GM19395 (cell line): ENCODE measurements at regions not wholly inside any gene's neighbourhood (a gene's known extent, or its start where the extent isn't known, plus 50 kb on each side); places are given as distances from the start of the nearest gene placed in this dataset.
"Not testable (repeated sequence)": the region's sequence is repeated elsewhere in the genome, so short reads cannot be mapped to it uniquely, and the experiment has no call there.

ENCODE experiments used
- ATAC-seq: cut with Tn5 transposase; IDR thresholded peaks from one replicate; pipeline ENCODE4 v1.9.1; 2021; ENCODE audit warnings: mild to moderate bottlenecking, moderate library complexity; ENCODE audit not compliant: unreplicated experiment

DNA sequence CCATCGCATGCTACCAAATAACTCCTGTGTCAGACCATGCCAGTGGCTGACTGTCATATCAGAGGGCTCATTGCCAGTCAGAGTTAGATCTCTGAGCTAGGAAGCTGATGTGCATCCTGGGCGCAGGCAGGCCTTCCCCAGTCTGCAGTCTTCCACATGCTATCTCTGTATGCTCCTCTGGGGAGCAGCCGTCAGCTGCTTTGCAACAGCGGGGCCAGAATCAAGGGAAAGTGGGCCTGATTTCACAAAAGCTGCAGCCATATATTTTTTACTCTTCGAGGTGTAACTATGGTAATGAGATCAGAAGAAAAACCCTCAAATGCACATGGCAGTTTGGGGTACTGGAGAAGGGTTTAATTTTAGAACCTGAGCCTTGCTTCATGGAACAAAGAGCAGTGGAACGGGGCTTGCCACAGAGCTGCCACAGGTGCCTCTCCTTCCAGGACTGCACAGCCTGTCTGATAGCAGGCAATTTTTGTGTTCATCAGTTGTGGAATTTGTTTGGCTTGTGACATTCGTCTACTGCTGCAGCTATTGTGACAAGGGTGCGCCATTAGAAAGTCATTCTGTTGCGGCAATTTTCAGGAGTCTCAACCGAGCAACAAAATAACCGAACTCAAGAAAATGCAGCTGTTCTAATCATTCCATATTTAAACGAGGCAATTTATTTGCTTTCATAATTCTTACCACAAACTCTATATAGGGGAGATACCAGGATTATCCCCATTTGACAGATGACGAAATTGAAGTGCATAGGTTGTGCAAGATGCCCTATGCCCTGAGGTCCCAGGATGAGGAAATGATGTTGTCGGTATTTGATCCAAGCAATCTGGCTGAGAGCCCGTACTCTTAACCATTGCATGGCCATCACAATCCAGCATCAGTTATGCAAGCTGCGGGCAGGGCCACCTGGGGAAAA, 109.6 kb upstream of the CYRIA start:
- ATAC-seq: no peak

DNA sequence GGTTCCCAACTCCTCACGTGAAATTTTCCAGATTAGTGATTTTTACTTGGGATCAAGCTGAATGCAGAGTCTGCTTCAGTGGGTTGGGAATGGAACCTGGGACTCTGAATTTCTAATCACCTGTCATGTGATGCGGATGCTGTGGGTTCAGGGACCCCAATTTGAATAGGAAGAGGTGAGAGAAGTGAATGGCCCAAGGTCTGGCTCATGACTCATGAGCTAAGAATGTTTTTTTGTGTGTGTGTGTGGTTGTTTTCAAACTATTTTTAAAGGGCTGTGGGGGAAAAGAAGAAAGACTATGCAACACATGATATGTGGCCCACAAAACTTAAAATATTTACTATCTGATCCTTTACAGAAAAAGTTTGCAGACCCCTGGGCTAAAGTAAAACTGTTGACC, 108.5 kb upstream of the CYRIA start:
- ATAC-seq: no peak

DNA sequence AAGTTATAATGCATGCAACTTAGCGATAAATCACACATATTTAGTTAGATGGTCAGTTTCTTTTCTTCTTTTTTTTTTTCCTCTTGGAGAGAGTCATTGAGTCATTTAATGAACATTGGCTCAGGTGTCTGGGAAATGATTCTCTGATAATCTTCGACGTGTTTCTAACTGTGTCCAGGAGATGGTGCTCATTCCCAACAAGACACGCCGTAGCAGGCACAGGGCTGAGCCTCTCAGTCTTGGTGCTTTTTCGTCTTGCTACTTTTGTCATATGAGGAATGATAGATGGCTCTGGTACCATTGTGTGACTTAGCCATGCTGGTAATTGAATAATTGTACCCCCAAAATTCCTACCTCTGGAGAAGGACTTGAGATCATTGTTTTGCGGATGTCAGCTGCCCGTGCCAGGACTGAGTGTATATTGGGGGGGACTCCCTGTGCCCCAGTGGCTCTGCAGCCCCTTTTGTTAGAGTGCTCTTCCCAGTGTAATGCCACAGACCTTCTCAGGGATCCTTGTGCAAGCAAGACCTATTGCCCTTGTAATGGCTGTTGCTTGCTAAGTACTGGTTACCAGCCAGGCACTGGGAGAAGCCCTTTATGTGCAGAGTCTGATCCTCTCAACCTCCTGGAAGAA, 107.6 kb upstream of the CYRIA start:
- peak; percentile 78 for ATAC-seq

DNA sequence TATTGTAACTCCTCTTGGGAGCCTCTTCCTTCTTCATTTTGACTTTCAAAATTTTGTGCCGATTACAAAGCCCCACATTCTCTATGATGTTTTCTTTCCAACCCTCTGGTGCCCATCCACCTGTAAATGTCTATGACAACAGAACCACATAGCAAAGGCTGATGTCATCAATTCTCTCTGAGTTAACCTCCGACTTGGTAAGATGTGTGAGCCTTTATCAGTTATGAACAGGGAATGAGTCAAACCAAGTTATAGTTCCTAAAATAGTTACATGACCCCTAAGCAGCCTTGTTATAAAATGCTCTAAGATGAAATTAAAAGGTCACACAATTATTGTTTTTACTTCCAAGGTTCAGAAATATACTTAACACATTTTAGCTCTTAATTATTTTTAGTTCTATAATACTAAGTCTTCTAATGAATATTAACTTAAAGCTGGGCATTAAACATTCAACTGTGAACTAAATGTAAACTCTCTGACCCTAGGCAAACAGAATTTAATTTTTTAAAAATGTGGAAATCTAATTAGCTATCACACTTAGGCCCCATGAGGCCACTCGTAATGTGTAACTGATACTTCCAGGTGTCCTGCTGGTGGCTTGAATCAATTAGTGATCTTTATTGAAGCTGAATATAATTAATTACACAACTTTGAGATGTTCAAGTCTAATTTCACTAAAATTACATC, 102.3 kb upstream of the CYRIA start:
- ATAC-seq: no peak

DNA sequence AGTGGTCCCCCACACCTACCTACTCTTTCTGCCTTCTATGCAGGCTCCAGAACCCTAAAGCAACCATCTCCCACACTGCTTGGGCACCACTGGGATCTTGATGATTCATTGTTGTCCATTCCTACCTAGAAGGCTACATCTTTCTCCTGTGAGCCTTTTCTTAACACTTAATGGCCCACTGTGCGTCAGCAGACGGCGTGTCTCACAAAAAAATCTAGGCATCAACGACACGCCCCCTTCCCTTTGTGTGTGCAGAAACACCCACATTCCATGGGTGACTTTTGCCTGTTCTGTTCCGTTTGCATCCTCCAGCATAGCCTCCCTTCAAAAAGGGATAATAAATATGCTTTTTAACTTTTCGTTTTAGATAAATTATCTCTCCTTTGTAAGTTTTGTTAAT, 99.7 kb upstream of the CYRIA start:
- ATAC-seq: no peak

DNA sequence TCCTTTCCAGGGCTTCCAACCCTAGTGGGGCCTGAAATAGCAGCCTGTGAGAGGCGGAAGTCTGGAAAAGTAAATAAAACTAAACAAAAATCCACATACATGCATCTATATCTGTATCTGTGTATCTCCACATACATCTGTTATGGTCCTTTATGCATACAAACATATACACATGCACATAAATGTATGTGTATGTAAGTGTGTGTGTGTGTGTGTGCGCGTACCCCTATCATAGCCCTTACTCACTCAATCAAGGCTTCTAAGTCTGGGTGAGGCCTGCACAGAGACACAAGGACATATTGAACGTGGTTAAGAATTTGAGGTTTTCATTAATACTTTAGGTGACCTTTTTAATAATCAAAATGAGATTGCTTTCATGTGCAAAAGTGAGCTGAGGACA, 98.9 kb upstream of the CYRIA start:
- ATAC-seq: no peak

DNA sequence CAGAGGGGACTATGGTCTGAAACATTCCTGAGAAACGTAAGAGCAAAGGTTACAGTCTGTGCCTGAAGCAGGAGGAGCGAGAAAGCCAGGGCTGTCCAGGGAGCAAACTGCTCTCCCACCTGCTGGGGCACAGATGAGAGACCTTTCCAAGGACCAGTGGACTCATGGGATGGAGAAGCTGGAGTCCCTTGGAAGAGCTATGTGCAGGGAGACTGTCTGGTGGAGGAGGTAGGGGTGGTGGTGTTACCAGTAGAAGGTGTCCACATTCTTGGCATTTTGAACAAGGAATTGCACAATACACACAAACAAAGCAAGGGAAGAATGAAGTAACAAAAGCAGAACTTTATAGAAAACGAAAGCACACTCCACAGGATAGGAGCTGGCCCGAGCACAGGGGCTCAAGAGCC, 97.9 kb upstream of the CYRIA start:
- ATAC-seq: no peak

DNA sequence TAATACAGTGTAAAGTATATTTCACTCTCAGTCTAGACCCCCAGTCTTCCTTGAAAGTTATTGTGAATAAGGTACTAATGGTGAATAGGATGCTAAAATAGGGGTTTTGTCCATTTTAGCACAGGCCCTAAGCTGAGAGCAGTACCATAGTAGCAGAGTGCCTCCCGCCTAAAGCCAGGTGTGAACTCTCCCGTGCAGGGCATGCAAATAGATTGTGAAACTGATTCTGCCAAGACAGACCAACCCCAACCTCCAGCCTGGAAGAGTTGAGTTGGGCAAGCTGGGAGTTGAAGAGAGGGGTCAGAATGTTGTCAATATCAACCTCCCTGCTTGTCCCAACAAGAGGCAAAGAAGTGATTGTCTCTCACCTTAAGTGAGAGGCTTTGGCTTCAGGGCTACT, 97.4 kb upstream of the CYRIA start:
- ATAC-seq: no peak

DNA sequence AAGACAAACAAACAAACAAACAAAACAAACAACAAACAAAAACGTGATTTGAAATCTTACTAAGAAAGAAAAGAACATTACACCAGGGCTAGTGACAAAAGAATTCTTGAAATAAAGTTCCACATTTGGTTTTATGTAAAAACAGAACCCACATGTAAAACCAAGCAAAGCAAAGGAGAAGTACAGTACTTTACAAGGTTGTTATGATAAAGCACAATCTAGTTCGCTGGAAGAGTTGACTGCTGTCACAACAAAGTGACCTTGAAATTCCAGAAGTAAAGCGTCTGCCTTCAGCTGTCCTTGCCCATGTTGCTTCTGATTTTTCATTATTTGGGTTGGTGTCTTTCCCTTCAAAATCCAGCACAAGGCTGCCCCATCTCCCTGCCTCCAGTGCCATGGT, 94.8 kb upstream of the CYRIA start:
- ATAC-seq: no peak

DNA sequence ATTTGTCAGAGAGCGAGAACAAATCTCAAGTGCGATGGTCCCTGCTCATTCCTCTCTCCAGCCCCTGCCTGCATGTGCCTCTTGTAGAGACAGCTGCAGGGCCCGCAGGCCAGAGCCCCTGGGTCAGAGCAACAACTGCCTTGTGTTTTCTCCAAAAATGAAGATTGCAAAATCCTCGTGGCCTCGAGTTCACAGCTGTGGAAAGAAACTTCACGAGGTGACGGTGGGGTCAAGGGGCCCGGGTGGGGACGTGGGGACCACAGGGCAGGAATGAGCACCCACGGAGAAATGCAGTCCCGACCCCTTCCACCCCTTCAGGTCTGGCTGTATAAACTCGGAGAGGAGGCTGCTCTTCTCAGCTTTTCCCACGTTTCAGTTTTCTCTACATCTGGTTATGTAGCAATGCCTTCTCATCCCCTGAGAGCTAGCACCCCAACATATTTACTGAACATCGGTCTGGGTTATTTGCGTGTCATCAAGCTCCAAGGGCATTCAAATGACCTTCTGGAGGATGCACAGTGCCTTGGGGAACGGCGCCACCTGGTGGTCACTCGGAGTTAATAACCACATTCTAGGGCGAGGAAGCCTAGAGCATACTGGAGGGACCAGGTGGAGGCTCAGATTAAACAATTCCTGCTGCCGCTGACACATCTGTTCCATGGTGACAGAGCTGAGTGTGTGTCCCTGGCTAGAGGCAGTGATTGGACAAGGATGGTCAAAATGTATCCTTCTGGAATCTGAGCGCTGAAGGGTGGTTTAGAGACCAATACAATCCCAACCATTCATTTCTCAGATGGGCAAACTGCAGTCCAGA, 91.4 kb upstream of the CYRIA start:
- peak; percentile 96 for ATAC-seq

DNA sequence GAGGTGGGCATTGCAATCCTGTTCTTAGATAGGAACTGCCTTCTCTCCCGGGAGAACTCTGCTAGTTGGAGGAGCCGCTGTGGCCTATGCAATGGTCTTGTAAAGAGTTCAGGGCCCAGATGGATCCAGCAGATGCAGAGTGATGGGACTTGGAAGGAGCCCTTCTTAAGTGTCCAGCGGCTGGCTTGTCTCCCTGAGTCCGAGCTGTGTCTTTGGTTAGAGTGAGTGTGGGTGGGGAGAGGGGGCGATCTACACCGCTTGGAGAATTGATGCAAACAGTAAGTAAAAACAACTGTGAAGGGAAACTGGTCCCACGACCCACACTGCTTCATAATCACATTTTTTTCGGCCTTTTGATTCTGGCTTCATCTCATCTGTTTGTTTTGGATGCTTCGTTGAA, 89.8 kb upstream of the CYRIA start:
- ATAC-seq: no peak

DNA sequence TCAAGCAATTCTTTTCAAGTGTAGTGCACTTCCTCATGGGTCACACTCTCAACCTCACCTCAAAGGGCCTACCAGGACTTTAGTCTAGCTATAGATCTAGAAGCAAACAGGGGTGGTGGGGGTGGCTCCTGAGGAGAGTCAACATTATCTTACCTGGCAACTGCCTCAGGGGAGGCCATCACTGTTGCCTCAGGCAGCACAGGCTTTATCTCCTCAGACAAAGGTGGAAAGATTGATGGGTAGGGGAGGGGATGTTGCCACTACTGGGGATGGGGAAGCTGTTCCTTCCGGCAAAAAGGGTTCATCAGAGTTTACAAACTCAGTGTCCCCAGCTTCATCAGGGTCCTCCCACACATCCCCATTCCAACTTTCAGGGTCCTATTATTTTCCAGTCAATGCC, 87.4 kb upstream of the CYRIA start:
- ATAC-seq: not testable (repeated sequence)

DNA sequence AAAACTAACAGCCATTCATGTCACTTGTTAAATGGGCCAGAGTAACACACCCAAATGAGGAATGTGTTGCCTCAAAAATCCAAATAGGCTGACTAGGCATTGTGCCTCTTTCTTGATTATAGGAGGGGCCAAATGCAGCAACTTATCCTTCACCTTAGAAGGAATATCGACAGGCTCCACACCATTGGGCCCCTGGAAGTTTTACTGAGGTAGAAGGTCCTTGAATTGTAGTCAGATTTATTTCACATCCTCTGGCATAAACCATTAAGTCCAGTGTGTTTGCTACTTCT, 85.2 kb upstream of the CYRIA start:
- not testable (repeated sequence) for ATAC-seq

DNA sequence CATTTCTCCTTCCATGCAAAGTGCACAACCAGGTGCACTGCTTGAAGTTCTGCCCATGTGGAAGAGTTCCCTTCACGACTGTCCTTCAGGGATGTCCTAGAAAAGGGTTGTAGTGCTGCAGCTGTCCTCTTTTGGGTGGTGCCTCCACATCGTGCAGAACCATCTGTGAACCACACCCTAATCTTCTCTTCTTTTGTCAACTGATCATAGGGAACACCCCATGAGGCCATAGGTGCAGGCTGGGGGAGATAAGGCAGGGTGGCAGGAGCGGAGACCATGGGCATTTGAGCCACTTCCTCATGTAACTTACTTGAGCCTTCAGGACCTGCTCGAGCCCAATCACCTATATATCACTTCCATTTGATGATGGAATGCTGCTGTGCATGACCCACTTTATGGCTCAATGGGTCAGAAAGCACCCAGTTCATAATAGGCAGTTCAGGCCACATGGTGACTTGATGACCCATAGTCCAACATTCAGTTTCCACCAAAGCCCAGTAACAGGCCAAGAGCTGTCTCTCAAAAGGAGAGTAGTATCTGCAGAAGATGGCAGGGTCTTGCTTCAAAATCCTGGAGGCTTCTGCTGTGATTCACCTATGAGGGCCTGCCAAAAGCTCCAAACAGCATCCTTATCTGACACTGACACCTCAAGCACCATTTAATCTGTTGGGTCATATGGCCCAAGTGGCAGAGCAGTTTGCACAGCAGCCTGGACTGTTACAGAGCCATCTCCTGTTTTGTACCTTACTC, 84.7 kb upstream of the CYRIA start:
- no peak for ATAC-seq

DNA sequence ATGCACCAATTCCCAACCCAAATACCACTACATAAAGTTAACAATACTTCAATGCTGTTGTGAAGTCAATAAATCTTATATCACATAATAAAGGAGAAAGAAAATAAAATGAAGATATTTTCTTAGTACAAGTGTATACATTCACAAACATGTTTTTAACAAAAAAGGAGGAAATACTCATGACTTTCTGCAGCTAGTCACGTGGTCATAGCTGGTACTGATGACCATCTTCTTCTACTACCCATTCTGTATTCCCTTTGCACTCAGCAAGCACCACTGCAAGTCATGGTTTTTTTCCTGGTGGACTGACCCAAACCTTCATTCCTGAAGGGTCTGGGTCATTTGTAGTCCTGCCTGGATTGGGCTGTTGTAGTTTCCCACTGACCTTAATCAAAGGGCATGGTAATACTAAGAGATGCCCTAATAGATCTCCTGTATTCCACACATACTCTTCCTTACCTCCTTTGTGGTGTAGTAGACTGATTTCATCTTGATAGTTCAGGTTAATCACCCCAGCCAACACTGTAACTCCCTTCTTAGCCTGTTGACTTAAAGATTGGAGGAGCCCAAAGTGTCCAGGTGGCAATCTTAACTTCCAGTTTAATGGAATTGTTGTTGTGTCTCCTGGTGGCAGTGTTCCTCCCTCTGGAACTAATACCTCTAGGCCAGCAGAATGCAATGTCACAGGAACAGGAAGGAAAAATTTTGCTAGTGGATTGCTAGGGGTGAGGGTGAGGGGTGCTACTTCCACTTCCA, 83.1 kb upstream of the CYRIA start:
- ATAC-seq: not testable (repeated sequence)

DNA sequence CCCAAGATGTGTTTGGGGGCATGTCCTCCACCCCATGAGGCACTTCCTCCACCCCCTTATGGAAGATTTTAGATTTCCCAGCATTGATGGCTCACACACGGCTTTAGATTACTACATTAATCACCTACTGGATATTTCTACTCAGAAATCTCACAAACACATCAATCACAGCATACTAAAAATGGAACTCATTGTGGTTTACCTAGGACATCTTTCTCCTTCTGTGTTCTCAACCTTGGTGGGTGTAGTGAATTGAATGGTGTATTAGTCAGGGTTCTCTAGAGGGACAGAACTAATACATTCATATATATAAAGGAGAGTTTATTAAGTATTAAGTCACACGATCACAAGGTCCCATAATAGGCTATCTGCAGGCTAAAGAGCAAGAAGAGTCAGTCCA, 82.1 kb upstream of the CYRIA start:
- no peak for ATAC-seq

DNA sequence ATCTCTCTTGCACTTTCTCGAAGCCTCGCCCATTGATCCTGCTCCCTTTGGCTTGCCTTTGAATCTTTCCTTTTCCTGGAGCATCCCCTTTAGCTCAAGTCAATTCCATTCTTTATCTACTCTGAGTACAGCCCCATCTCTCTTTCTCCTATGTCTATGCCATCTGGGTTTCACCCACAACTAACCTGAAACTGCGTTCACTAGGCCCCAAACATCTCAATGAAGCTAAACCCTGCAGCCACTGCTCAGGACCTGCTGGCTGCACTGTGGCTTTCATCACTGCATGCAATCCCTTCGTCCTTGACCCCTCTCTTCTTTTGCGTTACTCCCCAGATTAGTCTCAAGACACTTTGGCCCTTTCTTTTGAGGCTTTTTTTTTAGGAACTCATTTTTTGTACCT, 81.6 kb upstream of the CYRIA start:
- no peak for ATAC-seq

DNA sequence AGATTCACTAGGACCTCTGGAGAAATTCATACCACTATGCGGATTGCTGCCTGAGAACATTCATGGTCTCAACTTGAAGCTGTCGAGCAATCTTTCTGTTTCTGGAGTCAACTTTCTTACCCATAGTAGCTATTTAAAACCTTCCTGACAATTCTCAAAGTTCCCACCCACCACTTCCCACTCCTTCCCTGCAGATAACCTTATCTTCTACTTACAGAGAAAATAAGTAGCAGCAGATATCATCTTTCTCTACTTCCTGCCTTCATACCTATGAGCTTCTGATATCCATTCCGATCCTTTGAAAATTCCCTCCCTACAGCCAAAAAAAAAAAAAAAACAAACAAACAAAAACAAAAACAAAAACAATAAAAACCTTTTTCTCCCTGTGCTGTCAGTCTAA, 81.2 kb upstream of the CYRIA start:
- no peak for ATAC-seq

DNA sequence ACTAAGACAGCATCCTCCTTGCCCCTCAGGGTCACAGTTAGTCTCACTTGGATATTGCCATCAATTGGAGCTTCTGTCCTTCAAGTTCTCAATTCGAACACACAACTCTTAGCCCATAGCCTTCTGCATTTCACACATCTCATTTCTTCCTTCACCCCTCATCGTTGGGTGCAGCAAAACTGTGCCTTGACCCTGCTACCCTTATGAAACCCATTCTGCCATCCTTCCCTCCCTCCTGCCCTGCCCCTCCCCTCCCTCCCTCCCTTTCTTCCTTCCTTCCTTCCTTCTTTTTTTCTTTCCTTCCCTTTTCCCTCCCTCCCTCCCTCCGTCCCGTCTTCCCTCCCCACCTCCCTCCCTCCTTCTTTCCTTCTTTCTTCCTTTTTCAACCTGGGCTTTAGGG, 80.7 kb upstream of the CYRIA start:
- ATAC-seq: no peak

DNA sequence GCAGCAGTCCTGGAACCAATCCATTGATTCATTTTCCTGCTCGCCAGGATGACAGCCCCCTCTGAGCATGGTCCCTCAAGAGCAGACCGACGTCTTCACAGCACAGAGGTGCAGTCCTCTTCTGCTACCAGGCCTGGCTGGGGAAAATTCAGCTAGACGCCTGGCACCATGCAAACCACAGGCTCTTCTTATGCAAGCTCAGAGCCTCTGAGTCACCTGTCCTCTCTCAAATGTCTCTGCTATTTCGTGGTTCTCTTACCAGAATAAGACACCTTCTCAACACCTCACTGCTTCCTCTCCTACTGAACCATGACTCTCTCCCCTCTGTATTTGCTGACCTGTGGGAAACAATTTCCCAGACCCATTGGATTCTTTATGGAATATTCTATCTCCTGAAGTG, 79.8 kb upstream of the CYRIA start:
- no peak for ATAC-seq
